GM19397 (cell line): ENCODE measurements at regions not wholly inside any gene's neighbourhood (a gene's known extent, or its start where the extent isn't known, plus 50 kb on each side); places are given as distances from the start of the nearest gene placed in this dataset.

Experiments used
- ATAC-seq: cut with Tn5 transposase; IDR thresholded peaks from one replicate; pipeline ENCODE4 v1.9.1; 2021; ENCODE audit warnings: mild to moderate bottlenecking, moderate library complexity; ENCODE audit not compliant: unreplicated experiment

- ATAC-seq, result no peak
Observed at GRCh38 chr6:150536835-150537234, 62.9 kb upstream of the PLEKHG1 start.

GRCh38 chr6:150537491-150537890, 62.2 kb upstream of the PLEKHG1 start:
- no peak for ATAC-seq

- no peak for ATAC-seq
Observed at GRCh38 chr6:150537893-150538292, 61.8 kb upstream of the PLEKHG1 start.

GRCh38 chr6:150539111-150539510, 60.6 kb upstream of the PLEKHG1 start:
- no peak for ATAC-seq

GRCh38 chr6:150539568-150539967, 60.1 kb upstream of the PLEKHG1 start:
- ATAC-seq, result no peak

- no peak for ATAC-seq
Observed at GRCh38 chr6:150541576-150541975, 58.1 kb upstream of the PLEKHG1 start.

- no peak for ATAC-seq
Observed at GRCh38 chr6:150543178-150543577, 56.5 kb upstream of the PLEKHG1 start.

- no peak for ATAC-seq
Observed at GRCh38 chr6:150544793-150545192, 54.9 kb upstream of the PLEKHG1 start.

GRCh38 chr6:150546457-150546856, 53.2 kb upstream of the PLEKHG1 start:
- ATAC-seq, result no peak

GRCh38 chr6:150547502-150548222, 52.0 kb upstream of the PLEKHG1 start:
- ATAC-seq, result no peak

- no peak for ATAC-seq
Observed at GRCh38 chr6:150548330-150548729, 51.4 kb upstream of the PLEKHG1 start.

GRCh38 chr6:150549007-150549406, 50.7 kb upstream of the PLEKHG1 start:
- ATAC-seq, result no peak

GRCh38 chr6:150549674-150550101, 50.0 kb upstream of the PLEKHG1 start:
- ATAC-seq, result no peak
